AG04449 (cell line): ENCODE measurements at regions not wholly inside any gene's neighbourhood (a gene's known extent, or its start where the extent isn't known, plus 50 kb on each side); places are given as distances from the start of the nearest gene placed in this dataset.

Experiments used
- CTCF ChIA-PET: fragments of 350-600 bp; formaldehyde crosslinking; extraction: SDS; loops from one replicate; lab custom pipeline; 2021; ENCODE audit warnings: antibody characterized with exemption; lab: Yijun Ruan, JAX
- POLR2A ChIA-PET: fragments of 400-600, 350-600 bp; formaldehyde crosslinking; extraction: SDS; loops from one replicate; lab custom pipeline; 2020; ENCODE audit warnings: antibody characterized with exemption, inconsistent platforms; lab: Yijun Ruan, JAX
- DNase-seq: peaks from one replicate; pipeline ENCODE4 v3.0.0-alpha.2; 2010; ENCODE audit warnings: low read depth, low spot score
- H3K4me3 ChIP-seq: 2 replicates; pipeline ENCODE4 v1.5.1; 2011; ENCODE audit warnings: low read depth, mild to moderate bottlenecking, control low read depth, low read length
- TF ChIP-seq, protein P1 (sequence below): IDR thresholded peaks from one replicate; pipeline ENCODE4 v1.5.1; 2011; ENCODE audit warnings: mild to moderate bottlenecking, moderate library complexity, low read length, control low read depth, inconsistent platforms; ENCODE audit not compliant: insufficient read depth; ENCODE audit errors: missing control alignments

GRCh38 chr6:135759831-135760230, 91.7 kb upstream of the PDE7B start:
- DNase-seq, result no peak
- no peak overlapping the region for H3K4me3 ChIP-seq
- ChIA-PET POLR2A (interaction anchor here (0.6 kb wide), 1 partner anchor 343 kb away, joined by 3 read pairs; no protein-coding TSS in a partner anchor), CTCF (interaction anchor here (1.1 to 2.8 kb wide), 7 partner anchors 17 to 467 kb away, joined by 3 to 17 read pairs (median 4); no protein-coding TSS in a partner anchor)
- TF ChIP-seq, protein P1, sequence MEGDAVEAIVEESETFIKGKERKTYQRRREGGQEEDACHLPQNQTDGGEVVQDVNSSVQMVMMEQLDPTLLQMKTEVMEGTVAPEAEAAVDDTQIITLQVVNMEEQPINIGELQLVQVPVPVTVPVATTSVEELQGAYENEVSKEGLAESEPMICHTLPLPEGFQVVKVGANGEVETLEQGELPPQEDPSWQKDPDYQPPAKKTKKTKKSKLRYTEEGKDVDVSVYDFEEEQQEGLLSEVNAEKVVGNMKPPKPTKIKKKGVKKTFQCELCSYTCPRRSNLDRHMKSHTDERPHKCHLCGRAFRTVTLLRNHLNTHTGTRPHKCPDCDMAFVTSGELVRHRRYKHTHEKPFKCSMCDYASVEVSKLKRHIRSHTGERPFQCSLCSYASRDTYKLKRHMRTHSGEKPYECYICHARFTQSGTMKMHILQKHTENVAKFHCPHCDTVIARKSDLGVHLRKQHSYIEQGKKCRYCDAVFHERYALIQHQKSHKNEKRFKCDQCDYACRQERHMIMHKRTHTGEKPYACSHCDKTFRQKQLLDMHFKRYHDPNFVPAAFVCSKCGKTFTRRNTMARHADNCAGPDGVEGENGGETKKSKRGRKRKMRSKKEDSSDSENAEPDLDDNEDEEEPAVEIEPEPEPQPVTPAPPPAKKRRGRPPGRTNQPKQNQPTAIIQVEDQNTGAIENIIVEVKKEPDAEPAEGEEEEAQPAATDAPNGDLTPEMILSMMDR, result no peak

DNA sequence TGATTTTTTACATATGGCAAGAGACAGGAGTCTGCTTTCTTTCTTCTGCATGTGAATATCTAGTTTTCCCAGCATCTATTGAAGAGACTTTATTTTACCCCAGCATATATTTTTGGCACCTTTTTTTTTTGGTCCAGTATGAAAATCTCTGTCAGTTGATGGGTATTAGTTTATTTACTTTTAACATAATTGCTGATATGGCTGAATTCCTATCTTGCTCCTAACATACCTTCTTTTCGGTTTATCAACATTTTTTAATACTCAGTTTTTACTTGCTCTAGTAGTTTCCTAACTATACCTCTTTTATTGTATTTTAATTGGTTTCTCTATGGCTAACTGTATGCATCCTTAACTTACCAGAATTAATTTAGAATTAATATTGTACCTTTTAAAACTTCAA, 77.5 kb upstream of the PDE7B start:
- TF ChIP-seq, protein P1, result no peak
- H3K4me3 ChIP-seq, result no peak overlapping the region
- no peak for DNase-seq
- CTCF ChIA-PET, result no interaction called here
- POLR2A ChIA-PET, result interaction anchor here (0.6 kb wide), 1 partner anchor 562 kb away, joined by 3 read pairs; no protein-coding TSS in a partner anchor

DNA sequence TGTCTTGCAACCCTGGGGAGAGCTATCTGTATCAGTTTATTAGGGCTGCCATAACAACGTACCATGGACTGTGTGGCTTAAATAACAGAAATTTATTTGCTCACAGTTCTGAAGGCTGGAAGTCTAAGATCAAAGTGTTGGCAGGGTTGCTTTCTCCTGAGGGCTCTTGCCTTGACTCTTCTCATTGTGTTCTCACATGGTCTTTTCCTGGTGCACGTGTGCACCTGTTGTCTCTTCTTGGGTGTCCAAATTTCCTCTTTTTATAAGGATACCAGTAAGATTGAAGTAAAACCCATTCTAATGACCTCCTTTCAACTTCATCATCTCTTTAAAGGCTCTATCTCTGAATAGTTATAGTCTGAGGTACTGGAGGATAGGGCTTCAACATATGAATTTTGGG, 72.3 kb upstream of the PDE7B start:
- CTCF ChIA-PET, result no interaction called here
- no peak for DNase-seq
- H3K4me3 ChIP-seq, result no peak overlapping the region
- POLR2A ChIA-PET, result no interaction called here
- TF ChIP-seq, protein P1, result no peak

DNA sequence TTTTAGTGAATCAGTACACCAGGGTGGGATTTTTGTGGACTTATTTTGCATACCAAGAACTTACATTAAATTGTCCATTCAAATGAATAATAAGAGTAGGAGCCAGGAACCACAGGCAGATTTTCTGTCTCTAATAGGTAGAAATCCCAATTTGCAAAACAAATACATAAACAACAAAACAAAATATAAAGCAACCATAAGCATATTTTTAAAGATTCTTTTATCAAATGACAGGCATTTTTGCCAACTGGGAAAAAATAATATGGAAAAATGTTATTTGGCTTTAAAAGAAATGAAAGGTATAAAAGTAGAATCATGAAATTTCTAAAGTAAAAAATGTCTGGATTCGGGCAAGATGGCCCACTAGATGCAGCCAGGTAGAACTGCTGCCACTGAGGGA, 71.2 kb upstream of the PDE7B start:
- CTCF ChIA-PET, result no interaction called here
- TF ChIP-seq, protein P1, result no peak
- POLR2A ChIA-PET, result no interaction called here
- H3K4me3 ChIP-seq, result no peak overlapping the region
- no peak for DNase-seq

GRCh38 chr6:135782546-135782945, 69.0 kb upstream of the PDE7B start:
- ChIA-PET POLR2A (no interaction called here), CTCF (no interaction called here)
- DNase-seq, result no peak
- TF ChIP-seq, protein P1, result no peak
- H3K4me3 ChIP-seq, result no peak overlapping the region

DNA sequence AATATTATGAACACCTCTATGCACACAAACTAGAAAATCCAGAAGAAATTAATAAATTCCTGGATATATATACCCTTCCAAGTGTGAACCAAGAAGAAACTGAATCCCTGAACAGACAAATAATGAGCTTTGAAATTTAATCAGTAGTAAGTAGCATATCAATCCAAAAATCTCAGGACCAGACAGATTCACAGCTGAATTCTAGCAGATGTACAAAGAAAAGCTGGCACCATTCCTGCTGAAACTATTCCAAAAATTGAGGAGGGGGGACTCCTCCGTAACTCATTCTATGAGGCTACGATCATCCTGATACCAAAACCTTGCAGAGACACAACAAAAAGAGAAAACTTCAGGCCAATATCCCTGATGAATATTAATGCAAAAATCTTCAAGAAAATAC, 67.0 kb upstream of the PDE7B start:
- TF ChIP-seq, protein P1, result no peak
- no peak for DNase-seq
- ChIA-PET CTCF (interaction anchor here (1.2 kb wide), 1 partner anchor 15 kb away, joined by 4 read pairs; no protein-coding TSS in a partner anchor), POLR2A (no interaction called here)
- H3K4me3 ChIP-seq, result no peak overlapping the region
